A549 (cell line): ENCODE measurements at regions not wholly inside any gene's neighbourhood (a gene's known extent, or its start where the extent isn't known, plus 50 kb on each side); places are given as distances from the start of the nearest gene placed in this dataset.
"Not testable (repeated sequence)": the region's sequence is repeated elsewhere in the genome, so short reads cannot be mapped to it uniquely, and the experiment has no call there.

ENCODE experiments used
- BHLHE40 ChIP-seq: IDR thresholded peaks from 2 replicates; pipeline ENCODE4 v1.6.1; 2012; ENCODE audit warnings: low read depth, low read length, inconsistent platforms
- CTCF ChIP-seq: fragments of >200 bp; sonication (Bioruptor Twin); formaldehyde crosslinking; IDR thresholded peaks from 3 replicates; pipeline ENCODE4 v1.5.1; 2016
- ELK1 ChIP-seq: fragments of 150-350 bp; IDR thresholded peaks from 2 replicates; pipeline ENCODE4 v1.6.1; 2014; ENCODE audit warnings: low read depth, mild to moderate bottlenecking, low read length
- ESRRA ChIP-seq: fragments of 150-350 bp; IDR thresholded peaks from 2 replicates; pipeline ENCODE4 v1.6.1; 2014; ENCODE audit warnings: mild to moderate bottlenecking, low read length, borderline replicate concordance
- HOXA7 ChIP-seq: fragments of 250-450 bp; sonication (Bioruptor Pico); IDR thresholded peaks from 2 replicates; pipeline ENCODE4 v1.5.0; 2020; ENCODE audit warnings: mild to moderate bottlenecking, moderate library complexity
- JUNB ChIP-seq: fragments of >200 bp; sonication (Bioruptor Twin); formaldehyde crosslinking; IDR thresholded peaks from 2 replicates; pipeline ENCODE4 v1.6.1; 2016
- MAFK ChIP-seq: fragments of 450-650 bp; IDR thresholded peaks from 2 replicates; pipeline ENCODE4 v1.6.1; 2014; ENCODE audit not compliant: partially characterized antibody
- MYC ChIP-seq: IDR thresholded peaks from 2 replicates; pipeline ENCODE4 v1.6.1; 2012; ENCODE audit warnings: mild to moderate bottlenecking, inconsistent platforms, low read length, improper control_type of control experiment, borderline replicate concordance
- PBX3 ChIP-seq: IDR thresholded peaks from 2 replicates; pipeline ENCODE4 v1.6.1; 2012
- POLR2A ChIP-seq: IDR thresholded peaks from 2 replicates; pipeline ENCODE4 v1.6.1; 2012; ENCODE audit warnings: mild to moderate bottlenecking, low read length
- REST ChIP-seq: fragments of 200-600 bp; sonication (generic); IDR thresholded peaks from 2 replicates; pipeline ENCODE4 v1.6.1; 2016; ENCODE audit warnings: antibody characterized with exemption, mild to moderate bottlenecking, moderate library complexity
- USF2 ChIP-seq: fragments of 450-650 bp; IDR thresholded peaks from 2 replicates; pipeline ENCODE4 v1.6.1; 2014; ENCODE audit warnings: antibody characterized with exemption

- TF ChIP-seq PBX3; CTCF; POLR2A; USF2; MAFK; JUNB; HOXA7 (CRISPR knock-in tag); BHLHE40; REST; ESRRA; ELK1; MYC: not testable (repeated sequence)
Measured at GRCh38 chr11:86144087-86144486, 75.2 kb upstream of the PICALM start.
